ENCODE measurements at regions not wholly inside any gene's neighbourhood (a gene's known extent, or its start where the extent isn't known, plus 50 kb on each side); places are given as distances from the start of the nearest gene placed in this dataset.

- H3K4me2 ChIP-seq (ENCODE audit: low read length) = no peak overlapping the region
- BruUV-seq (replicated peaks) = no TSS peak
- ChIA-PET CTCF (no interaction called here), RAD21 (ENCODE audit: low non-redundant PET in 1 of 2, low total read pairs in 2 of 2, uncharacterized antibody in 2 of 2, unreplicated experiment in 2 of 2) (no interaction called here), POLR2A (no interaction called here)
- no peak for TF ChIP-seq SP1 (IDR thresholded peaks at IDR 0.05; ENCODE audit: low read depth)
- TF ChIP-seq ZNF274 (IDR thresholded peaks at IDR 0.05; ENCODE audit: low read depth, low read length) = no peak
- TF ChIP-seq EZH2 (IDR thresholded peaks at IDR 0.05) = no peak
- TF ChIP-seq CEBPB (IDR thresholded peaks at IDR 0.05; ENCODE audit: low read depth) = no peak
- no peak for TF ChIP-seq ZFX (IDR thresholded peaks at IDR 0.05)
- no peak for TF ChIP-seq POLR2A (IDR thresholded peaks at IDR 0.05; ENCODE audit: borderline replicate concordance, extremely low read depth, insufficient read depth, insufficient read length)
- TF ChIP-seq JUND (IDR thresholded peaks at IDR 0.05) = no peak
- no peak for TF ChIP-seq ATF3 (IDR thresholded peaks at IDR 0.05)
- TF ChIP-seq TCF7L2 (IDR thresholded peaks at IDR 0.05; ENCODE audit: borderline replicate concordance, extremely low read depth, insufficient read depth, insufficient read length) = no peak
- no peak for TF ChIP-seq SRF (IDR thresholded peaks at IDR 0.05; ENCODE audit: low read depth)
- no peaks in the 10 kb centered on the region for H3K79me2 ChIP-seq (ENCODE audit: insufficient read depth, low read length)
- ATAC-seq = no peak
- intact Hi-C loops (cut with micrococcal nuclease) = no loop called here
- no peak overlapping the region for H3K4me3 ChIP-seq (replicated peaks in 1 of 2; ENCODE audit: low read depth in 1 of 2, low read length in 2 of 2)
- no peaks in the 10 kb centered on the region for H3K4me1 ChIP-seq (ENCODE audit: control insufficient read depth in 1 of 2, insufficient read depth in 2 of 2, low read length in 2 of 2)
- no peak overlapping the region for H3K9ac ChIP-seq (ENCODE audit: low read length)
- H2AFZ ChIP-seq (ENCODE audit: low read depth, low read length, poor library complexity, severe bottlenecking) = no peak overlapping the region
- H3K27me3 ChIP-seq (ENCODE audit: insufficient read depth, low read length) = peaks cover 20% of the 10 kb centered on the region; the same call in 1 of the 2 replicates
- H3K27ac ChIP-seq (ENCODE audit: low read depth, low read length) = no peak overlapping the region
- no peaks in the 10 kb centered on the region for H3K36me3 ChIP-seq (ENCODE audit: control insufficient read depth in 1 of 2, insufficient read depth in 2 of 2, low read length in 2 of 2)
- H4K20me1 ChIP-seq (ENCODE audit: insufficient read depth) = no peaks in the 10 kb centered on the region
- no peaks in the 10 kb centered on the region for H3K9me2 ChIP-seq (ENCODE audit: insufficient read depth)
- H3K9me3 ChIP-seq (ENCODE audit: control insufficient read depth in 1 of 2, insufficient read depth in 1 of 2, low read depth in 1 of 2, low read length in 2 of 2) = no peaks in the 10 kb centered on the region
- DNase-seq (ENCODE audit: low read depth, low spot score) = no peak
Measured at GRCh38 chr5:96569332-96569731, 92.8 kb upstream of the CAST start.

- Histone ChIP-seq H3K79me2 (ENCODE audit: insufficient read depth, low read length) (no peaks in the 10 kb centered on the region), H4K20me1 (ENCODE audit: insufficient read depth) (no peaks in the 10 kb centered on the region), H2AFZ (ENCODE audit: low read depth, low read length, poor library complexity, severe bottlenecking) (no peak overlapping the region), H3K4me2 (ENCODE audit: low read length) (no peak overlapping the region), H3K9ac (ENCODE audit: low read length) (no peak overlapping the region), H3K4me3 (replicated peaks in 1 of 2; ENCODE audit: low read depth in 1 of 2, low read length in 2 of 2) (no peak overlapping the region), H3K9me2 (ENCODE audit: insufficient read depth) (no peaks in the 10 kb centered on the region), H3K27me3 (ENCODE audit: insufficient read depth, low read length) (peaks cover 20% of the 10 kb centered on the region; the same call in 1 of the 2 replicates), H3K36me3 (ENCODE audit: control insufficient read depth in 1 of 2, insufficient read depth in 2 of 2, low read length in 2 of 2) (no peaks in the 10 kb centered on the region), H3K9me3 (ENCODE audit: control insufficient read depth in 1 of 2, insufficient read depth in 1 of 2, low read depth in 1 of 2, low read length in 2 of 2) (no peaks in the 10 kb centered on the region), H3K4me1 (ENCODE audit: control insufficient read depth in 1 of 2, insufficient read depth in 2 of 2, low read length in 2 of 2) (no peaks in the 10 kb centered on the region), H3K27ac (ENCODE audit: low read depth, low read length) (no peak overlapping the region)
- TF ChIP-seq POLR2A (IDR thresholded peaks at IDR 0.05; ENCODE audit: borderline replicate concordance, extremely low read depth, insufficient read depth, insufficient read length) (no peak), RAD21 (IDR thresholded peaks at IDR 0.05; ENCODE audit: low read depth) (no peak), CTCF (IDR thresholded peaks at IDR 0.05 in 2 of 3, conservative IDR thresholded peaks at IDR 0.05 in 1 of 3; ENCODE audit: borderline replicate concordance in 1 of 3, insufficient read depth in 1 of 3, low read depth in 2 of 3, low read length in 2 of 3) (no peak), ZNF274 (IDR thresholded peaks at IDR 0.05; ENCODE audit: low read depth, low read length) (no peak), ELF1 (IDR thresholded peaks at IDR 0.05; ENCODE audit: borderline replicate concordance, low read depth) (no peak)
- ChIA-PET RAD21 (ENCODE audit: low non-redundant PET in 1 of 2, low total read pairs in 2 of 2, uncharacterized antibody in 2 of 2, unreplicated experiment in 2 of 2) (no interaction called here), POLR2A (no interaction called here), CTCF (no interaction called here)
- DNase-seq (ENCODE audit: low read depth, low spot score) = no peak
- intact Hi-C loops (cut with micrococcal nuclease) = no loop called here
- no TSS peak for BruUV-seq (replicated peaks)
- no peak for ATAC-seq
Measured at GRCh38 chr5:96569770-96570169, 92.4 kb upstream of the CAST start.

All from HCT116 (cell line).